ENCODE measurements at regions not wholly inside any gene's neighbourhood (a gene's known extent, or its start where the extent isn't known, plus 50 kb on each side); places are given as distances from the start of the nearest gene placed in this dataset.
"Not testable (repeated sequence)": the region's sequence is repeated elsewhere in the genome, so short reads cannot be mapped to it uniquely, and the experiment has no call there.

GRCh38 chr4:181811550-181811949 lies 431.7 kb upstream of the TENM3 start:
- not testable (repeated sequence) for DNase-seq; H3K36me3 ChIP-seq (replicated peaks; ENCODE audit: control insufficient read depth, insufficient read depth, low read length); H3K4me3 ChIP-seq (ENCODE audit: insufficient read depth, low read depth, low read length); H3K27me3 ChIP-seq (ENCODE audit: control insufficient read depth, insufficient read depth, low read length)

- Histone ChIP-seq H3K4me3 (ENCODE audit: insufficient read depth, low read depth, low read length) (no peak overlapping the region), H3K36me3 (replicated peaks; ENCODE audit: control insufficient read depth, insufficient read depth, low read length) (no peaks in the 10 kb centered on the region), H3K27me3 (ENCODE audit: control insufficient read depth, insufficient read depth, low read length) (no peaks in the 10 kb centered on the region)
- no peak for DNase-seq
Measured at GRCh38 chr4:181819946-181820345, 423.3 kb upstream of the TENM3 start.

- no peaks in the 10 kb centered on the region for H3K36me3 ChIP-seq (replicated peaks; ENCODE audit: control insufficient read depth, insufficient read depth, low read length)
- no peak for DNase-seq
Measured at GRCh38 chr4:181820553-181820952, 422.6 kb upstream of the TENM3 start.

GRCh38 chr4:181821039-181822004 lies 421.9 kb upstream of the TENM3 start:
- no peaks in the 10 kb centered on the region for H3K27me3 ChIP-seq (ENCODE audit: control insufficient read depth, insufficient read depth, low read length)
- no peak overlapping the region for H3K4me3 ChIP-seq (ENCODE audit: insufficient read depth, low read depth, low read length)
- DNase-seq, result peak; percentile 9
- H3K36me3 ChIP-seq (replicated peaks; ENCODE audit: control insufficient read depth, insufficient read depth, low read length), result no peaks in the 10 kb centered on the region

More at GRCh38 chr4:181820553-181820952, 422.6 kb upstream of the TENM3 start:
- Histone ChIP-seq H3K27me3 (ENCODE audit: control insufficient read depth, insufficient read depth, low read length) (no peaks in the 10 kb centered on the region), H3K4me3 (ENCODE audit: insufficient read depth, low read depth, low read length) (no peak overlapping the region)

GRCh38 chr4:181822005-181822375 lies 421.2 kb upstream of the TENM3 start:
- no peak for DNase-seq
- H3K36me3 ChIP-seq (replicated peaks; ENCODE audit: control insufficient read depth, insufficient read depth, low read length), result no peaks in the 10 kb centered on the region
- no peaks in the 10 kb centered on the region for H3K27me3 ChIP-seq (ENCODE audit: control insufficient read depth, insufficient read depth, low read length)
- H3K4me3 ChIP-seq (ENCODE audit: insufficient read depth, low read depth, low read length), result no peak overlapping the region

GRCh38 chr4:181823183-181823582 lies 420.0 kb upstream of the TENM3 start:
- H3K27me3 ChIP-seq (ENCODE audit: control insufficient read depth, insufficient read depth, low read length), result no peaks in the 10 kb centered on the region
- no peak overlapping the region for H3K4me3 ChIP-seq (ENCODE audit: insufficient read depth, low read depth, low read length)
- DNase-seq, result peak; percentile 16
- no peaks in the 10 kb centered on the region for H3K36me3 ChIP-seq (replicated peaks; ENCODE audit: control insufficient read depth, insufficient read depth, low read length)

GRCh38 chr4:181823645-181824044 lies 419.6 kb upstream of the TENM3 start:
- Histone ChIP-seq H3K27me3 (ENCODE audit: control insufficient read depth, insufficient read depth, low read length) (no peaks in the 10 kb centered on the region), H3K36me3 (replicated peaks; ENCODE audit: control insufficient read depth, insufficient read depth, low read length) (no peaks in the 10 kb centered on the region), H3K4me3 (ENCODE audit: insufficient read depth, low read depth, low read length) (no peak overlapping the region)
- no peak for DNase-seq

GRCh38 chr4:181825564-181825963 lies 417.6 kb upstream of the TENM3 start:
- no peak for DNase-seq
- H3K4me3 ChIP-seq (ENCODE audit: insufficient read depth, low read depth, low read length), result no peak overlapping the region
- no peaks in the 10 kb centered on the region for H3K27me3 ChIP-seq (ENCODE audit: control insufficient read depth, insufficient read depth, low read length)
- H3K36me3 ChIP-seq (replicated peaks; ENCODE audit: control insufficient read depth, insufficient read depth, low read length), result no peaks in the 10 kb centered on the region

- no peak overlapping the region for H3K4me3 ChIP-seq (ENCODE audit: insufficient read depth, low read depth, low read length)
Measured at GRCh38 chr4:181827246-181827645, 416.0 kb upstream of the TENM3 start.

GRCh38 chr4:181830404-181831035 lies 412.7 kb upstream of the TENM3 start:
- Histone ChIP-seq H3K4me3 (ENCODE audit: insufficient read depth, low read depth, low read length) (no peak overlapping the region), H3K36me3 (replicated peaks; ENCODE audit: control insufficient read depth, insufficient read depth, low read length) (no peaks in the 10 kb centered on the region), H3K27me3 (ENCODE audit: control insufficient read depth, insufficient read depth, low read length) (no peaks in the 10 kb centered on the region)
- no peak for DNase-seq

More at GRCh38 chr4:181827246-181827645, 416.0 kb upstream of the TENM3 start:
- DNase-seq, result no peak
- Histone ChIP-seq H3K27me3 (ENCODE audit: control insufficient read depth, insufficient read depth, low read length) (no peaks in the 10 kb centered on the region), H3K36me3 (replicated peaks; ENCODE audit: control insufficient read depth, insufficient read depth, low read length) (no peaks in the 10 kb centered on the region)

GRCh38 chr4:181834071-181834470 lies 409.1 kb upstream of the TENM3 start:
- H3K27me3 ChIP-seq (ENCODE audit: control insufficient read depth, insufficient read depth, low read length), result no peaks in the 10 kb centered on the region
- no peak for DNase-seq
- no peaks in the 10 kb centered on the region for H3K36me3 ChIP-seq (replicated peaks; ENCODE audit: control insufficient read depth, insufficient read depth, low read length)
- H3K4me3 ChIP-seq (ENCODE audit: insufficient read depth, low read depth, low read length), result no peak overlapping the region

- no peak for DNase-seq
- Histone ChIP-seq H3K27me3 (ENCODE audit: control insufficient read depth, insufficient read depth, low read length) (no peaks in the 10 kb centered on the region), H3K36me3 (replicated peaks; ENCODE audit: control insufficient read depth, insufficient read depth, low read length) (no peaks in the 10 kb centered on the region), H3K4me3 (ENCODE audit: insufficient read depth, low read depth, low read length) (no peak overlapping the region)
Measured at GRCh38 chr4:181835348-181835747, 407.9 kb upstream of the TENM3 start.

- Histone ChIP-seq H3K36me3 (replicated peaks; ENCODE audit: control insufficient read depth, insufficient read depth, low read length) (no peaks in the 10 kb centered on the region), H3K27me3 (ENCODE audit: control insufficient read depth, insufficient read depth, low read length) (no peaks in the 10 kb centered on the region), H3K4me3 (ENCODE audit: insufficient read depth, low read depth, low read length) (no peak overlapping the region)
- no peak for DNase-seq
Measured at GRCh38 chr4:181838253-181838652, 404.9 kb upstream of the TENM3 start.

GRCh38 chr4:181843797-181844196 lies 399.4 kb upstream of the TENM3 start:
- not testable (repeated sequence) for DNase-seq

GRCh38 chr4:181845617-181846016 lies 397.6 kb upstream of the TENM3 start:
- H3K27me3 ChIP-seq (ENCODE audit: control insufficient read depth, insufficient read depth, low read length), result no peaks in the 10 kb centered on the region
- no peak overlapping the region for H3K4me3 ChIP-seq (ENCODE audit: insufficient read depth, low read depth, low read length)
- no peak for DNase-seq

More at GRCh38 chr4:181843797-181844196, 399.4 kb upstream of the TENM3 start:
- H3K4me3 ChIP-seq (ENCODE audit: insufficient read depth, low read depth, low read length); H3K36me3 ChIP-seq (replicated peaks; ENCODE audit: control insufficient read depth, insufficient read depth, low read length); H3K27me3 ChIP-seq (ENCODE audit: control insufficient read depth, insufficient read depth, low read length): not testable (repeated sequence)

More at GRCh38 chr4:181845617-181846016, 397.6 kb upstream of the TENM3 start:
- H3K36me3 ChIP-seq (replicated peaks; ENCODE audit: control insufficient read depth, insufficient read depth, low read length), result no peaks in the 10 kb centered on the region

All from H7 (cell line).